ENCODE measurements at regions not wholly inside any gene's neighbourhood (a gene's known extent, or its start where the extent isn't known, plus 50 kb on each side); places are given as distances from the start of the nearest gene placed in this dataset.
"Not testable (repeated sequence)": the region's sequence is repeated elsewhere in the genome, so short reads cannot be mapped to it uniquely, and the experiment has no call there.

GRCh38 chr16:49958448-49958847 is 66.6 kb upstream of the CNEP1R1 start:
- no peak overlapping the region for H3K4me3 ChIP-seq (replicated peaks; ENCODE audit: low read depth, low read length)
- no peak for TF ChIP-seq CTCF (IDR thresholded peaks at IDR 0.05; ENCODE audit: low read depth, low read length, missing control alignments)
- no peak for DNase-seq (ENCODE audit: extremely low read depth, low read depth)

- H3K4me3 ChIP-seq (replicated peaks; ENCODE audit: low read depth, low read length) = no peak overlapping the region
- TF ChIP-seq CTCF (IDR thresholded peaks at IDR 0.05; ENCODE audit: low read depth, low read length, missing control alignments) = no peak
- DNase-seq (ENCODE audit: extremely low read depth, low read depth) = no peak
These were observed 65.3 kb upstream of the CNEP1R1 start for GRCh38 chr16:49959552-49960277.

GRCh38 chr16:49961089-49961488 is 63.9 kb upstream of the CNEP1R1 start:
- no peak overlapping the region for H3K4me3 ChIP-seq (replicated peaks; ENCODE audit: low read depth, low read length)
- no peak for TF ChIP-seq CTCF (IDR thresholded peaks at IDR 0.05; ENCODE audit: low read depth, low read length, missing control alignments)
- DNase-seq (ENCODE audit: extremely low read depth, low read depth) = no peak

GRCh38 chr16:49962566-49962965 is 62.5 kb upstream of the CNEP1R1 start:
- not testable (repeated sequence) for DNase-seq (ENCODE audit: extremely low read depth, low read depth); H3K4me3 ChIP-seq (replicated peaks; ENCODE audit: low read depth, low read length)

GRCh38 chr16:49964316-49964715 is 60.7 kb upstream of the CNEP1R1 start:
- H3K4me3 ChIP-seq (replicated peaks; ENCODE audit: low read depth, low read length) = no peak overlapping the region
- TF ChIP-seq CTCF (IDR thresholded peaks at IDR 0.05; ENCODE audit: low read depth, low read length, missing control alignments) = no peak
- no peak for DNase-seq (ENCODE audit: extremely low read depth, low read depth)

GRCh38 chr16:49964973-49965372 is 60.1 kb upstream of the CNEP1R1 start:
- no peak overlapping the region for H3K4me3 ChIP-seq (replicated peaks; ENCODE audit: low read depth, low read length)
- no peak for TF ChIP-seq CTCF (IDR thresholded peaks at IDR 0.05; ENCODE audit: low read depth, low read length, missing control alignments)
- DNase-seq (ENCODE audit: extremely low read depth, low read depth) = no peak

- no peak overlapping the region for H3K4me3 ChIP-seq (replicated peaks; ENCODE audit: low read depth, low read length)
- DNase-seq (ENCODE audit: extremely low read depth, low read depth) = no peak
- TF ChIP-seq CTCF (IDR thresholded peaks at IDR 0.05; ENCODE audit: low read depth, low read length, missing control alignments) = no peak
These were observed 57.9 kb upstream of the CNEP1R1 start for GRCh38 chr16:49967012-49967559.

All from HFF-Myc (cell line).